B cell (primary cell): ENCODE measurements at regions not wholly inside any gene's neighbourhood (a gene's known extent, or its start where the extent isn't known, plus 50 kb on each side); places are given as distances from the start of the nearest gene placed in this dataset.

Experiments
- ATAC-seq: fragments of 200-7000 bp; cut with Tn5 transposase; one replicate; pipeline ENCODE4 v1.10.0; 2021; ENCODE audit warnings: low read depth, mild to moderate bottlenecking, moderate number of reproducible peaks, moderate library complexity
- CTCF ChIA-PET: fragments of 350-600 bp; sonication (Branson Sonifier 250); formaldehyde crosslinking; loops from one replicate; lab custom pipeline; 2021; ENCODE audit warnings: antibody characterized with exemption, inconsistent platforms; lab: Charles Lee
- POLR2A ChIA-PET: fragments of 350-600 bp; sonication (Branson Sonifier 250); formaldehyde crosslinking; loops from one replicate; lab custom pipeline; 2021; ENCODE audit warnings: antibody characterized with exemption; lab: Charles Lee
- DNase-seq: peaks from one replicate; pipeline ENCODE4 v3.0.0; 2013
- H2AFZ ChIP-seq: 2 replicates; pipeline ENCODE4 v1.6.1; 2012; ENCODE audit warnings: mild to moderate bottlenecking, low read depth, low read length; ENCODE audit not compliant: insufficient read depth, poor library complexity, severe bottlenecking
- H3K27ac ChIP-seq, 2 donors: 1 replicate in 1 of 2; 2 replicates in 1 of 2; pipeline ENCODE4 v1.5.1; 2012 to 2013; ENCODE audit warnings: low read length in 2 of 2, mild to moderate bottlenecking in 2 of 2, moderate library complexity in 1 of 2
- H3K27me3 ChIP-seq, 4 experiments: fragments of 200-600 bp in 1 of 4; sonication (generic) in 1 of 4; replicated peaks in 1 of 4; 1 replicate in 2 of 4; 2 replicates in 2 of 4; pipeline versions ENCODE4 v1.6.1 to v1.7.0; 2013 to 2016; ENCODE audit warnings: low read length in 3 of 4, mild to moderate bottlenecking in 2 of 4, mixed read lengths in 1 of 4, moderate library complexity in 1 of 4; ENCODE audit not compliant: insufficient read depth in 4 of 4, control insufficient read depth in 3 of 4; ENCODE audit errors: control extremely low read depth in 1 of 4
- H3K36me3 ChIP-seq, 2 experiments: replicated peaks in 1 of 2; 1 replicate in 1 of 2; 2 replicates in 1 of 2; pipeline versions ENCODE4 v1.6.1 to v1.7.1; 2013; ENCODE audit warnings: low read length in 1 of 2; ENCODE audit not compliant: insufficient read depth in 2 of 2, control insufficient read depth in 1 of 2; ENCODE audit errors: control extremely low read depth in 1 of 2, extremely low read depth in 1 of 2
- H3K4me1 ChIP-seq, 2 donors: fragments of 200-600 bp in 1 of 2; sonication (generic) in 1 of 2; 1 replicate in 1 of 2; 2 replicates in 1 of 2; pipeline versions ENCODE4 v1.5.1 to v1.6.1; 2013 to 2017; ENCODE audit warnings: low read length in 2 of 2; ENCODE audit not compliant: control insufficient read depth in 2 of 2, insufficient read depth in 2 of 2
- H3K4me2 ChIP-seq: replicated peaks from 2 replicates; pipeline ENCODE3; 2012; ENCODE audit warnings: mild to moderate bottlenecking, low read depth, low read length; ENCODE audit not compliant: poor library complexity, severe bottlenecking
- H3K4me3 ChIP-seq, 5 experiments: fragments of 200-600 bp in 1 of 5; sonication (generic) in 1 of 5; 1 replicate in 3 of 5; 2 replicates in 2 of 5; pipeline versions ENCODE4 v1.5.1 to v1.7.0; 2011 to 2016; ENCODE audit warnings: low read length in 4 of 5, mild to moderate bottlenecking in 4 of 5, low read depth in 2 of 5, control low read depth in 1 of 5, moderate library complexity in 1 of 5; ENCODE audit not compliant: insufficient read depth in 1 of 5; ENCODE audit errors: control extremely low read depth in 1 of 5, extremely low read depth in 1 of 5
- H3K79me2 ChIP-seq: fragments of 200-600 bp; sonication (generic); one replicate; pipeline ENCODE4 v1.6.0; 2016; ENCODE audit warnings: low read length; ENCODE audit not compliant: control insufficient read depth, insufficient read depth
- H3K9ac ChIP-seq: fragments of 200-600 bp; sonication (generic); 2 replicates; pipeline ENCODE4 v1.6.1; 2017; ENCODE audit warnings: mild to moderate bottlenecking, low read length, moderate library complexity
- H3K9me3 ChIP-seq, 3 donors: one replicate each; pipeline versions ENCODE4 v1.6.1 to v1.7.1; 2013; ENCODE audit warnings: low read length in 2 of 3; ENCODE audit not compliant: control insufficient read depth in 2 of 3, insufficient read depth in 1 of 3; ENCODE audit errors: control extremely low read depth in 1 of 3
- H4K20me1 ChIP-seq: 2 replicates; pipeline ENCODE4 v1.6.0; 2012; ENCODE audit warnings: mild to moderate bottlenecking, low read length; ENCODE audit not compliant: insufficient read depth, control insufficient read depth, poor library complexity, severe bottlenecking
- H3K27ac Mint-ChIP-seq: one replicate; pipeline ENCODE4 v1.8.0; 2021; ENCODE audit warnings: mixed read lengths
- H3K27me3 Mint-ChIP-seq: one replicate; pipeline ENCODE4 v1.8.0; 2021; ENCODE audit warnings: mixed read lengths
- H3K4me1 Mint-ChIP-seq: one replicate; pipeline ENCODE4 v1.8.0; 2021; ENCODE audit warnings: mixed read lengths
- H3K4me3 Mint-ChIP-seq: one replicate; pipeline ENCODE4 v1.8.0; 2021; ENCODE audit warnings: mixed read lengths
- H3K9me3 Mint-ChIP-seq: one replicate; pipeline ENCODE4 v1.8.0; 2022; ENCODE audit warnings: mixed read lengths; ENCODE audit not compliant: insufficient read depth
- CTCF ChIP-seq: fragments of 200-600 bp; IDR thresholded peaks from one replicate; pipeline ENCODE4 v1.8.0; 2022; ENCODE audit warnings: antibody characterized with exemption, mild to moderate bottlenecking
- EZH2 ChIP-seq: IDR thresholded peaks from 2 replicates; pipeline ENCODE4 v1.6.1; 2012; ENCODE audit warnings: borderline replicate concordance, low read depth, mild to moderate bottlenecking, moderate library complexity, low read length; ENCODE audit not compliant: insufficient read depth, poor library complexity, severe bottlenecking
- WGBS: methylation state at CpG from one replicate; pipeline ENCODE4 v1.1.5; 2013; ENCODE audit warnings: missing lambda C conversion rate; ENCODE audit not compliant: insufficient coverage; 5-methylcytosine and 5-hydroxymethylcytosine counted together
- intact Hi-C: fragments of 100-400 bp; cut with micrococcal nuclease; formaldehyde crosslinking; loops from one replicate; pipeline ENCODE4 v1.10.0; 2022

DNA sequence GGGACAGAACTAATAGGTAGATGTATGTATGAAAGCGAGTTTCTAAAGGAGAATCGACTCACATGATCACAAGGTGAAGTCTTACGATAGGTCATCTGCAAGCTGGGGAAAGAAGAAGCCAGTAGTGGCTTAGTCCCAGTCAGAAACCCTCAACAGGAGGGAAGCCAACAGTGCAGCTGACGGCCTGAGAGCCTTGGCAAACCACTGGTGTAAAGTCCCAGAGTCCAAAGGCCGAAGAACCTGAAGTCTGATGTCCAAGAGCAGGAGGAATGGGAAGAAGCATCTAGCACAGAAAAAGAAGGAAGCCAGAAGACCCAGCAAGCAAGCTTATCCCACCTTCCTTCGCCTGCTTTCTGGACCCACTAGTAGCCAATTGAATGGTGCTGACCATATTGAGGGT, 507.6 kb upstream of the ARGLU1 start:
- no peak for ATAC-seq
- WGBS: 81% methylated on average over 6 of the region's 6 CpGs

DNA sequence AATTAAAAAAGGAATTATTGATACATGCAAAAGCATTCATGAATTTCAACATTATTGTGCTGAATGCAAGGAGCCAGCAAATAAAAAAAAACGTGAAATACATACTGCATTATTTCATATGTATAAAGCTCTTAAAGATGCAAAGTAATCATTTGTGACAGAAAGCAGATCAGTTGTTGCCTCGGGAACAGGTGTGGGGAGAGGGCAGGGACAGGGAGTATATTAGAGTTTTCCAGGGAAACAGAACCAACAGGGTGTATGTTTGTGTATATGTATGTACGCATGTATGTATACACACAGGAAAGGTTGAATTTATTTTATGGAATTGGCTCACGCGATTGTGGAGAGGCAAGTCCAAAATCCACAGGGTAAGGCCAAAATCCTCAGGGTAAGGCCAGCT, 502.9 kb upstream of the ARGLU1 start:
- Histone ChIP-seq H3K4me2 (no peak overlapping the region), H3K36me3 (no peaks in the 10 kb centered on the region), H4K20me1 (no peaks in the 10 kb centered on the region), H3K9me3 (peaks cover 0 to 6% (median 0%) of the 10 kb centered on the region in 3 donors), H3K27ac (no peak overlapping the region), H2AFZ (no peak overlapping the region), H3K27me3 (no peaks in the 10 kb centered on the region), H3K9ac (no peak overlapping the region), H3K79me2 (no peaks in the 10 kb centered on the region), H3K4me1 (no peaks in the 10 kb centered on the region), H3K4me3 (no peak overlapping the region)
- CTCF ChIA-PET: no interaction called here
- intact Hi-C loops: no loop called here
- Mint-ChIP-seq H3K9me3 (peaks cover 3% of the 10 kb centered on the region), H3K27me3 (no peaks in the 10 kb centered on the region), H3K4me1 (no peaks in the 10 kb centered on the region), H3K27ac (no peak overlapping the region), H3K4me3 (no peak overlapping the region)
- no peak for DNase-seq
- TF ChIP-seq CTCF: no peak
- TF ChIP-seq EZH2: no peak
- ATAC-seq: no peak
- POLR2A ChIA-PET: no interaction called here
- 100% methylated on average over 3 of the region's 5 CpGs for WGBS

More for the DNA sequence above, 507.6 kb upstream of the ARGLU1 start:
- Histone ChIP-seq H4K20me1 (no peaks in the 10 kb centered on the region), H3K9me3 (peaks cover 0 to 8% (median 0%) of the 10 kb centered on the region in 3 donors), H3K4me2 (no peak overlapping the region), H3K27me3 (no peaks in the 10 kb centered on the region), H2AFZ (no peak overlapping the region), H3K36me3 (no peaks in the 10 kb centered on the region), H3K9ac (no peak overlapping the region), H3K4me3 (no peak overlapping the region), H3K27ac (no peak overlapping the region), H3K79me2 (no peaks in the 10 kb centered on the region), H3K4me1 (no peaks in the 10 kb centered on the region)
- Mint-ChIP-seq H3K4me3 (no peak overlapping the region), H3K4me1 (no peaks in the 10 kb centered on the region), H3K27me3 (no peaks in the 10 kb centered on the region), H3K27ac (no peak overlapping the region), H3K9me3 (peaks cover 3% of the 10 kb centered on the region)
- ChIA-PET CTCF (no interaction called here), POLR2A (no interaction called here)
- TF ChIP-seq CTCF: no peak
- TF ChIP-seq EZH2: no peak
- no peak for DNase-seq
- intact Hi-C loops: no loop called here
